Progenitor cell of endocrine pancreas (in vitro differentiated cells): ENCODE measurements at regions not wholly inside any gene's neighbourhood (a gene's known extent, or its start where the extent isn't known, plus 50 kb on each side); places are given as distances from the start of the nearest gene placed in this dataset.

Source experiments
- DNase-seq: peaks from one replicate; pipeline ENCODE4 v3.0.0; 2021; ENCODE audit warnings: low spot score; ENCODE audit not compliant: unreplicated experiment
- H3K27ac Mint-ChIP-seq: 2 replicates; pipeline ENCODE4 v1.8.0; 2021; ENCODE audit warnings: mild to moderate bottlenecking, moderate library complexity, mixed read lengths
- H3K27me3 Mint-ChIP-seq: 2 replicates; pipeline ENCODE4 v1.8.0; 2021; ENCODE audit warnings: mixed read lengths
- H3K36me3 Mint-ChIP-seq: 2 replicates; pipeline ENCODE4 v1.8.0; 2022; ENCODE audit warnings: mixed read lengths; ENCODE audit not compliant: insufficient read depth
- H3K4me1 Mint-ChIP-seq: 2 replicates; pipeline ENCODE4 v1.8.0; 2021; ENCODE audit warnings: low read depth, mixed read lengths
- H3K4me3 Mint-ChIP-seq: 2 replicates; pipeline ENCODE4 v1.8.0; 2021; ENCODE audit warnings: low read depth, mild to moderate bottlenecking, moderate library complexity, mixed read lengths
- H3K9me3 Mint-ChIP-seq: 2 replicates; pipeline ENCODE4 v1.8.0; 2021; ENCODE audit warnings: low read depth, mixed read lengths
- CTCF ChIP-seq: fragments of 200-600 bp; sonication (generic); IDR thresholded peaks from one replicate; pipeline ENCODE4 v1.5.0; 2021; ENCODE audit warnings: antibody characterized with exemption, mild to moderate bottlenecking; ENCODE audit not compliant: unreplicated experiment

- no peak for TF ChIP-seq CTCF
- Mint-ChIP-seq H3K4me3 (no peak overlapping the region), H3K27me3 (no peaks in the 10 kb centered on the region), H3K36me3 (no peaks in the 10 kb centered on the region), H3K27ac (no peak overlapping the region), H3K9me3 (no peaks in the 10 kb centered on the region), H3K4me1 (no peaks in the 10 kb centered on the region)
- DNase-seq: no peak
Observed at GRCh38 chr3:25895031-25895430, 105.1 kb downstream of the OXSM start.

GRCh38 chr3:25895443-25895842, 105.6 kb downstream of the OXSM start:
- no peaks in the 10 kb centered on the region for H3K9me3 Mint-ChIP-seq
- no peaks in the 10 kb centered on the region for H3K27me3 Mint-ChIP-seq
- no peak for TF ChIP-seq CTCF
- no peaks in the 10 kb centered on the region for H3K36me3 Mint-ChIP-seq
- DNase-seq: no peak
- no peak overlapping the region for H3K27ac Mint-ChIP-seq
- no peaks in the 10 kb centered on the region for H3K4me1 Mint-ChIP-seq
- no peak overlapping the region for H3K4me3 Mint-ChIP-seq

- Mint-ChIP-seq H3K4me3 (no peak overlapping the region), H3K27ac (no peak overlapping the region), H3K4me1 (no peaks in the 10 kb centered on the region), H3K9me3 (no peaks in the 10 kb centered on the region), H3K36me3 (no peaks in the 10 kb centered on the region), H3K27me3 (no peaks in the 10 kb centered on the region)
- no peak for DNase-seq
- peak; percentile 59 for TF ChIP-seq CTCF
Observed at GRCh38 chr3:25897019-25897418, 107.1 kb downstream of the OXSM start.

GRCh38 chr3:25899352-25900101, 109.6 kb downstream of the OXSM start:
- no peaks in the 10 kb centered on the region for H3K4me1 Mint-ChIP-seq
- no peaks in the 10 kb centered on the region for H3K9me3 Mint-ChIP-seq
- no peak overlapping the region for H3K27ac Mint-ChIP-seq
- H3K36me3 Mint-ChIP-seq: no peaks in the 10 kb centered on the region
- H3K4me3 Mint-ChIP-seq: no peak overlapping the region
- TF ChIP-seq CTCF: no peak
- H3K27me3 Mint-ChIP-seq: no peaks in the 10 kb centered on the region
- DNase-seq: no peak

GRCh38 chr3:25900161-25900560, 110.3 kb downstream of the OXSM start:
- no peak for DNase-seq
- H3K27ac Mint-ChIP-seq: no peak overlapping the region
- H3K4me1 Mint-ChIP-seq: peaks cover 2% of the 10 kb centered on the region
- no peak overlapping the region for H3K4me3 Mint-ChIP-seq
- TF ChIP-seq CTCF: no peak
- no peaks in the 10 kb centered on the region for H3K9me3 Mint-ChIP-seq
- H3K27me3 Mint-ChIP-seq: no peaks in the 10 kb centered on the region
- H3K36me3 Mint-ChIP-seq: no peaks in the 10 kb centered on the region
